ENCODE measurements at regions not wholly inside any gene's neighbourhood (a gene's known extent, or its start where the extent isn't known, plus 50 kb on each side); places are given as distances from the start of the nearest gene placed in this dataset.

DNA sequence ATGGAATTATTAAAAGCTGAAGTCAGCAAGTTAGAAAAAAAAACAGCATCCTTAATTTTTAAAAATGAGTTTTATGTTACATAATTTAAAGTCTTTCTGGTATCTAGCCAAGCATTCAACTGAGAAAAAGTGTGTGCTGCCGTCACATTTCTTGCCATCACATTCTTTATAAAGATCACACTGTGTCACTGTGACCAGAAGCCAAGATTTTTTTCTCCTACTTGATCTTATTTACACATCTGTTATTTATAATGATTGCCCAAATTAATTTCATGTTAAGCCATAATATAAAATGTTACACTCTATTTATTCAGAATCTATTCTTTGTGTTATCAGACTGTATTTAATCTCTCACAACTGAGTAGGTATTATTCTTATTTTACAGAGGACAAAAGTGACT, 1603.7 kb downstream of the PLA2G4A start:
- H3K36me3 Mint-ChIP-seq (ENCODE audit: insufficient read depth): no peaks in the 10 kb centered on the region
- H3K4me3 Mint-ChIP-seq (ENCODE audit: low read depth): no peak overlapping the region
- DNase-seq (ENCODE audit: low spot score, unreplicated experiment): no peak
- no peaks in the 10 kb centered on the region for H3K9me3 Mint-ChIP-seq (ENCODE audit: low read depth)
- H3K27ac Mint-ChIP-seq: no peak overlapping the region
- TF ChIP-seq, protein P1, sequence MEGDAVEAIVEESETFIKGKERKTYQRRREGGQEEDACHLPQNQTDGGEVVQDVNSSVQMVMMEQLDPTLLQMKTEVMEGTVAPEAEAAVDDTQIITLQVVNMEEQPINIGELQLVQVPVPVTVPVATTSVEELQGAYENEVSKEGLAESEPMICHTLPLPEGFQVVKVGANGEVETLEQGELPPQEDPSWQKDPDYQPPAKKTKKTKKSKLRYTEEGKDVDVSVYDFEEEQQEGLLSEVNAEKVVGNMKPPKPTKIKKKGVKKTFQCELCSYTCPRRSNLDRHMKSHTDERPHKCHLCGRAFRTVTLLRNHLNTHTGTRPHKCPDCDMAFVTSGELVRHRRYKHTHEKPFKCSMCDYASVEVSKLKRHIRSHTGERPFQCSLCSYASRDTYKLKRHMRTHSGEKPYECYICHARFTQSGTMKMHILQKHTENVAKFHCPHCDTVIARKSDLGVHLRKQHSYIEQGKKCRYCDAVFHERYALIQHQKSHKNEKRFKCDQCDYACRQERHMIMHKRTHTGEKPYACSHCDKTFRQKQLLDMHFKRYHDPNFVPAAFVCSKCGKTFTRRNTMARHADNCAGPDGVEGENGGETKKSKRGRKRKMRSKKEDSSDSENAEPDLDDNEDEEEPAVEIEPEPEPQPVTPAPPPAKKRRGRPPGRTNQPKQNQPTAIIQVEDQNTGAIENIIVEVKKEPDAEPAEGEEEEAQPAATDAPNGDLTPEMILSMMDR (IDR thresholded peaks at IDR 0.05; ENCODE audit: unreplicated experiment): no peak
- no peaks in the 10 kb centered on the region for H3K4me1 Mint-ChIP-seq (ENCODE audit: low read depth)
- no peaks in the 10 kb centered on the region for H3K27me3 Mint-ChIP-seq

DNA sequence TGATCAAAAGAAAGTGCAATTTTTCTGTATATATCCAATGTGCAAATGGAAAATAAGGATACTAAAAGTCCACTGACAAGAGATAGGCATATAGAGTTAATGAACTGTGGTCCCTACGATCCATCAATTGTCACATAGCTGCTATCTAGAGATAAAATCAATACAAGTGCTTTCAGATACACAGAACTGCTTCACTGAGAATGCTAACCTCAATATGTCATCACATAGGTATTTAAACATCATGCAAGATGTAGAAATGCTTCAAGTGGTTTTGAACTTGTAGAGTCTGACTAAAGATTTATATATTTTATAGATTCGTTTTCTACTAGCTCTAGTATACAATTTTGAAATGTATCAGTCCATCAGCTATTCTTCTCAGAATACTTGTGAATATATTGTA, 1604.7 kb downstream of the PLA2G4A start:
- Mint-ChIP-seq H3K4me1 (ENCODE audit: low read depth) (no peaks in the 10 kb centered on the region), H3K4me3 (ENCODE audit: low read depth) (no peak overlapping the region), H3K9me3 (ENCODE audit: low read depth) (no peaks in the 10 kb centered on the region), H3K27ac (no peak overlapping the region), H3K36me3 (ENCODE audit: insufficient read depth) (no peaks in the 10 kb centered on the region), H3K27me3 (no peaks in the 10 kb centered on the region)
- DNase-seq (ENCODE audit: low spot score, unreplicated experiment): no peak
- TF ChIP-seq, protein P1 (IDR thresholded peaks at IDR 0.05; ENCODE audit: unreplicated experiment): no peak

DNA sequence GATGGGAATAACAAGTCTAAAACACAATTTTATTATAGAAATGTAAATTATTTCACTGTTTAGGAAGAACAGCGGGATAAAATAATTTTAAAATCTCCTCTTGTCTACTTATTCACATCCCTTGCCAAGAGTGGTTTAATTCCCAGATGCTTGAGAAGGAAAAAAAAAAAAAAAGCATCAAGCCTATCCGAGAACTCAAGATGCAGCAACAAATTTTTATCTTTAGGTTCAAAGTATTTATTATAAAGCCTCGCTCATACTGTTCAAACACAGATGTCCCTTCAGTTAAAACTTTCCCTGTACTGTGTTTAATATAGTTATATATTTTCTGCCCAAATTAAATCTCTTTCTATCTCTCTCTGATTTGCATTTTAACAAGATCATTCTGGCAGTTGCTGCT, 1615.8 kb downstream of the PLA2G4A start:
- TF ChIP-seq, protein P1 (IDR thresholded peaks at IDR 0.05; ENCODE audit: unreplicated experiment): no peak
- Mint-ChIP-seq H3K27ac (no peak overlapping the region), H3K4me3 (ENCODE audit: low read depth) (no peak overlapping the region), H3K4me1 (ENCODE audit: low read depth) (no peaks in the 10 kb centered on the region), H3K9me3 (ENCODE audit: low read depth) (no peaks in the 10 kb centered on the region), H3K36me3 (ENCODE audit: insufficient read depth) (no peaks in the 10 kb centered on the region), H3K27me3 (no peaks in the 10 kb centered on the region)
- DNase-seq (ENCODE audit: low spot score, unreplicated experiment): no peak

DNA sequence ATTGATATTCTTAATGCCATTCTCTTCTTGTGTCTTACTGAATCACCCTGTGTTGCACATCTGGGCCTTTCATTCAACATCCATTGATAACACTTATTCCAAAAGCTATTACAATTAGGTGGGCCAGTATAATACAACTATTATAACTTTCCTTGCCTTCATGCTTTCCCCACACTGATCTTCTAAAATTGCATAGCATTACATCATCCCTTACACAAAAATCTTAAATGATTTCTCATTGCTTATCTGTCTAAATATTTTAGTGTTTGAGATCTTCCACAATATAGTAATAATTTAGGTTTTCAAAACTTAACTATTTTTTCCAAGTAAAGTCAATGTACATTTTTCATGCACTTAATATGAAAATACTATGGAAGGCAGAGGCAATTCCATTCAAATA, 1634.1 kb downstream of the PLA2G4A start:
- H3K36me3 Mint-ChIP-seq (ENCODE audit: insufficient read depth): no peaks in the 10 kb centered on the region
- no peak overlapping the region for H3K4me3 Mint-ChIP-seq (ENCODE audit: low read depth)
- no peaks in the 10 kb centered on the region for H3K4me1 Mint-ChIP-seq (ENCODE audit: low read depth)
- no peak overlapping the region for H3K27ac Mint-ChIP-seq
- H3K9me3 Mint-ChIP-seq (ENCODE audit: low read depth): no peaks in the 10 kb centered on the region
- DNase-seq (ENCODE audit: low spot score, unreplicated experiment): no peak
- no peaks in the 10 kb centered on the region for H3K27me3 Mint-ChIP-seq
- TF ChIP-seq, protein P1 (IDR thresholded peaks at IDR 0.05; ENCODE audit: unreplicated experiment): no peak

DNA sequence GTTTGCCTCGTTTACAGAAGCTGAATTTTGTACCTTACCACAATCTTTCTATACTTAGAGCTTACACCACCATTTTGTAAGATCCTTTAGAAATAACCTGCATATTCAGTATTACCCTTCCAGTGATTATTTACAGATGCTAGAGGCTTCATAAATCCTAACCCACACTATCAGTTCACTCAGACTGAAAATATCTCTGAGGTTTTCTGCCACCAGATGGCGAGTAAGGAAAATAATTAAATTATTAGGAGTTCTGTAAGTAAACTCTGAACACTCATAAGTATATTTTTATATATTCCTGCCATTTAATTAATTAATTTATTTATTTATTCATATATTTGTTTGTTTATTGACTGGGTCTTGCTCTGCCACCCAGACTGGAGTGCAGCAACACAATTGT, 1635.2 kb downstream of the PLA2G4A start:
- TF ChIP-seq, protein P1 (IDR thresholded peaks at IDR 0.05; ENCODE audit: unreplicated experiment): no peak
- Mint-ChIP-seq H3K4me3 (ENCODE audit: low read depth) (no peak overlapping the region), H3K27me3 (no peaks in the 10 kb centered on the region), H3K9me3 (ENCODE audit: low read depth) (no peaks in the 10 kb centered on the region), H3K4me1 (ENCODE audit: low read depth) (no peaks in the 10 kb centered on the region), H3K27ac (no peak overlapping the region), H3K36me3 (ENCODE audit: insufficient read depth) (no peaks in the 10 kb centered on the region)
- DNase-seq (ENCODE audit: low spot score, unreplicated experiment): no peak

Measured in progenitor cell of endocrine pancreas (in vitro differentiated cells).